HEK293T (cell line): ENCODE measurements at regions not wholly inside any gene's neighbourhood (a gene's known extent, or its start where the extent isn't known, plus 50 kb on each side); places are given as distances from the start of the nearest gene placed in this dataset.

Experiments
- CTCF ChIA-PET: fragments of 350-600 bp; formaldehyde crosslinking; extraction: SDS; loops from one replicate; lab custom pipeline; 2021; ENCODE audit warnings: antibody characterized with exemption, inconsistent platforms; lab: Yijun Ruan, JAX
- POLR2A ChIA-PET: fragments of 350-600 bp; formaldehyde crosslinking; extraction: SDS; loops from one replicate; lab custom pipeline; 2020; ENCODE audit warnings: antibody characterized with exemption, inconsistent platforms; lab: Yijun Ruan, JAX
- DNase-seq: peaks from one replicate; pipeline ENCODE4 v3.0.0; 2012; ENCODE audit warnings: mixed read lengths; ENCODE audit errors: extremely low spot score
- ARNT ChIP-seq: fragments of 450-650 bp; IDR thresholded peaks from 2 replicates; pipeline ENCODE4 v1.6.1; 2017; ENCODE audit warnings: mild to moderate bottlenecking
- BHLHE40 ChIP-seq: fragments of 450-650 bp; IDR thresholded peaks from 2 replicates; pipeline ENCODE4 v1.6.1; 2016; ENCODE audit warnings: mild to moderate bottlenecking, moderate library complexity, borderline replicate concordance
- CTBP1 ChIP-seq: fragments of 450-650 bp; IDR thresholded peaks from 2 replicates; pipeline ENCODE4 v1.6.1; 2016; ENCODE audit warnings: borderline replicate concordance
- ELF4 ChIP-seq: fragments of 450-650 bp; IDR thresholded peaks from 2 replicates; pipeline ENCODE4 v1.6.1; 2017; ENCODE audit warnings: antibody characterized with exemption
- FOXA1 ChIP-seq: fragments of 450-650 bp; IDR thresholded peaks from 2 replicates; pipeline ENCODE4 v1.6.1; 2016; ENCODE audit warnings: mild to moderate bottlenecking
- FOXK2 ChIP-seq: fragments of 450-650 bp; IDR thresholded peaks from 2 replicates; pipeline ENCODE4 v1.6.1; 2016; ENCODE audit warnings: mild to moderate bottlenecking
- FOXM1 ChIP-seq: fragments of 450-650 bp; IDR thresholded peaks from 2 replicates; pipeline ENCODE4 v1.6.1; 2017; ENCODE audit warnings: mild to moderate bottlenecking, borderline replicate concordance
- HDGF ChIP-seq: fragments of 450-650 bp; IDR thresholded peaks from 2 replicates; pipeline ENCODE4 v1.6.1; 2017; ENCODE audit warnings: antibody characterized with exemption, borderline replicate concordance
- L3MBTL2 ChIP-seq: fragments of 450-650 bp; conservative IDR thresholded peaks from 2 replicates; pipeline ENCODE4 v1.6.1; 2016; ENCODE audit warnings: mild to moderate bottlenecking
- LEF1 ChIP-seq: fragments of 450-650 bp; IDR thresholded peaks from 2 replicates; pipeline ENCODE4 v1.6.1; 2017; ENCODE audit warnings: mild to moderate bottlenecking, borderline replicate concordance
- NFRKB ChIP-seq: fragments of 450-650 bp; IDR thresholded peaks from 2 replicates; pipeline ENCODE4 v1.6.1; 2016; ENCODE audit warnings: mild to moderate bottlenecking, moderate library complexity
- SP1 ChIP-seq: fragments of 450-650 bp; IDR thresholded peaks from 2 replicates; pipeline ENCODE4 v1.6.1; 2017
- SUZ12 ChIP-seq: fragments of 450-650 bp; IDR thresholded peaks from 2 replicates; pipeline ENCODE4 v1.6.1; 2016; ENCODE audit warnings: mild to moderate bottlenecking
- TARDBP ChIP-seq: fragments of 450-650 bp; IDR thresholded peaks from 2 replicates; pipeline ENCODE4 v1.6.1; 2016
- ZNF384 ChIP-seq: fragments of 450-650 bp; IDR thresholded peaks from 2 replicates; pipeline ENCODE4 v1.6.1; 2016
- TF ChIP-seq, protein P1 (sequence below): fragments of 450-650 bp; IDR thresholded peaks from 2 replicates; pipeline ENCODE4 v1.6.1; 2016

DNA sequence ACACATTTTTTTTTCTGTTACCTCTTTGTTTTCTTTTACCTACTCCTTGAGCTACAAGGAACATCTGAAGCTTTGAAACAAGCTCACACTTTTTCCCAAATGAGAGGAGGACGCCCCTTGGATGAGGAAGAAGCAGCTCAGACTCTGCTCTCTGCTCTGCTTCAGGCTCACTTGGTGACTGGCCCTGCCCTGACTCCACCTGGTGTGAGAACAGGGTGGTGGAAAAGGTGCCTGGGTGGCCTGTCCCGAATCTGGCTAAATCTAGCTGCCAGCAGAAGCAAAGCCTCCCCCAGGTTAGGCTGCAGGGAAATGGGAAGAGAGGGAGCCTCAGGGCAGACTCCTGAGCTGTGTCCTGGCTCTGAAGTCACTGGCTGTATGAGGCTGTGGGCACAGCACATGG, 68.0 kb upstream of the CEACAM8 start:
- no peak for TF ChIP-seq NFRKB
- TF ChIP-seq LEF1 = no peak
- no peak for TF ChIP-seq L3MBTL2
- no peak for TF ChIP-seq TARDBP
- TF ChIP-seq FOXM1 = no peak
- TF ChIP-seq FOXA1 = no peak
- TF ChIP-seq FOXK2 = no peak
- TF ChIP-seq, protein P1, sequence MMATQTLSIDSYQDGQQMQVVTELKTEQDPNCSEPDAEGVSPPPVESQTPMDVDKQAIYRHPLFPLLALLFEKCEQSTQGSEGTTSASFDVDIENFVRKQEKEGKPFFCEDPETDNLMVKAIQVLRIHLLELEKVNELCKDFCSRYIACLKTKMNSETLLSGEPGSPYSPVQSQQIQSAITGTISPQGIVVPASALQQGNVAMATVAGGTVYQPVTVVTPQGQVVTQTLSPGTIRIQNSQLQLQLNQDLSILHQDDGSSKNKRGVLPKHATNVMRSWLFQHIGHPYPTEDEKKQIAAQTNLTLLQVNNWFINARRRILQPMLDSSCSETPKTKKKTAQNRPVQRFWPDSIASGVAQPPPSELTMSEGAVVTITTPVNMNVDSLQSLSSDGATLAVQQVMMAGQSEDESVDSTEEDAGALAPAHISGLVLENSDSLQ = no peak
- TF ChIP-seq ZNF384 = no peak
- no peak for TF ChIP-seq ARNT
- no peak for TF ChIP-seq SP1
- no peak for TF ChIP-seq HDGF
- no peak for TF ChIP-seq BHLHE40
- TF ChIP-seq SUZ12 = no peak
- TF ChIP-seq CTBP1 = no peak
- POLR2A ChIA-PET = no interaction called here
- no peak for DNase-seq
- CTCF ChIA-PET = no interaction called here

DNA sequence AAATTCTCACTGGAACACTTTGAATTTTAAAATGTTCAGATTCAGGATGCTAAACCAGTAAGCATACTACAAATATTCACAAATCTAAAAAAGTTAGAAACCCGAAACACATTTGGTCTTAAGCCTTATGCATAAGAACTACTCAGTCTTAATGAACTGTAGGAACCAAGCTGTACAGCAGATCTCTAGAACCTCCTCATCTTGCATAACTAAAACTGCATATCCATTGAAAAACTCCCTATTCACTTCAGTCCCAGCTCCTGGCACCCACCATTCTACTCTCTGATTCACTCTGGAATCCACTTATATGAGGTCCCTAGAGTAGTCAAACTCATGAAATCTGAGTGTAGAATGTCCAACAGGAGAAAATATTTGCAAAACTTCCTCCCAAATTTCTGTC, 65.6 kb upstream of the CEACAM8 start:
- ChIA-PET CTCF (no interaction called here), POLR2A (no interaction called here)
- DNase-seq = no peak
- TF ChIP-seq FOXM1 (no peak), FOXK2 (no peak), ARNT (no peak), SUZ12 (no peak), SP1 (no peak), ELF4 (no peak), FOXA1 (no peak)

DNA sequence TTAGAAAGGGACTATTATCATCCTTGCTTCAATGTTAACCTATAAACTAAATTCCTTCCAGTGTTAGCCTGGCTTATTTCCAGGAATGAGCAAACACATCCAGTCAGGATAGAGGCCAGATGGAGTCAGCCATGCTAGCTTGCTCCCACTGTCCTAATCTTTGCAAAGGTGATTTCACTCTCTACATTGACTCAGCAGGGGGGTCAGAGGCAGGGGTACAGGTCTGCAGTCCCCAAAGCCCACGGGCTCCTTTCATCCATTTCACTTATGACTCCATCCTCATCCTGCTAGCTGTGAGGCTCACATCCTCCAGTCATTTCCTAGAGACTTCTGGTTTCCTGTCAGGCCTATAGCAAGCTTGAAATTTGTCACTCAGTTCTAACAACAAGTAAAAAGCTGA, 63.4 kb upstream of the CEACAM8 start:
- no peak for DNase-seq
- ChIA-PET CTCF (no interaction called here), POLR2A (no interaction called here)
- TF ChIP-seq SUZ12 (no peak), TARDBP (no peak), LEF1 (no peak), CTBP1 (no peak), FOXM1 (no peak), HDGF (no peak), ZNF384 (no peak)
- TF ChIP-seq, protein P1 = no peak

DNA sequence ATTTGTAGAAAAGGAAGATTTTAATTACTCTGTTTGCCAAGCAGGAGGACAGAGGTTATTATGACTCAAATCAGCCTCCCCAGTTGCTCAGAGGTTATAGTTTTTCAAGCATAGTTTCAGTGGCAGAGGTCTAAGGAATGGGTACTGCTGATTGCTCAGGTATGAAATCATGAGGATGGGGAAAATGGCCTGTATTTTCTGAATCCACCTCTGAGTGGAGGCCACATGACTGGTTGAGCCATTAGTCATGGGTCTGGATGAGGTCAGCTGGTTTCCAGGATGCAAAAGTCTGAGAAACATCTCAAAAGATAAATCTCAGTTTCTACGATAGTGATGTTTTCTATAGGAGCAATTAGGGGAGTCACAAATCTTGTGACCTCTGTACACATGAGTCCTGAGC, 62.8 kb upstream of the CEACAM8 start:
- DNase-seq = no peak
- TF ChIP-seq FOXA1 = no peak
- TF ChIP-seq CTBP1 = no peak
- no peak for TF ChIP-seq FOXK2
- TF ChIP-seq L3MBTL2 = no peak
- no peak for TF ChIP-seq FOXM1
- TF ChIP-seq, protein P1 = no peak
- no peak for TF ChIP-seq NFRKB
- ChIA-PET POLR2A (no interaction called here), CTCF (no interaction called here)

DNA sequence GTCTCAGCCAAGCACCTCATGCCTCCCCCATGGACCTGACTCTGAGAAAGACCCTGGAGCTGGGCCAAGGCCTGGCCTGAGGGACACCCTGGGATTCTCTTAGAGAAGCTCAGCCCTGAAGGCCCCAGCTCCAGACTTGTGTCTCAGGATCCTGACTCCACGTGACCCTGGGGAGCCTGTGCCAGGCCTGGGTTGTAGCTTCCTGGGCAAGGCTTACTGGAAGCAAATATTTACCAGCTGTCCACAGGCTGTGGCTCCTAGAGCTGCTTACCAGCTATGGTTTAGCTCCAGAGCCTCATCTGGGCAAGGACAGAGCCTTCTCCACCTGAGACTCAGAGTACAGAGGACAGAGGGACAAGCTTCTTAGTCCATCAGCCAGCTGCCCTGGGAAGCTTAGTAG, 61.0 kb upstream of the CEACAM8 start:
- TF ChIP-seq L3MBTL2 (no peak), FOXK2 (no peak), HDGF (no peak), NFRKB (no peak), TARDBP (no peak), CTBP1 (no peak), SP1 (no peak), SUZ12 (no peak), ARNT (no peak), BHLHE40 (no peak), LEF1 (no peak)
- no peak for DNase-seq
- ChIA-PET CTCF (interaction anchor here (0.7 kb wide), 1 partner anchor 86 kb away, joined by 3 read pairs; no protein-coding TSS in a partner anchor), POLR2A (no interaction called here)

DNA sequence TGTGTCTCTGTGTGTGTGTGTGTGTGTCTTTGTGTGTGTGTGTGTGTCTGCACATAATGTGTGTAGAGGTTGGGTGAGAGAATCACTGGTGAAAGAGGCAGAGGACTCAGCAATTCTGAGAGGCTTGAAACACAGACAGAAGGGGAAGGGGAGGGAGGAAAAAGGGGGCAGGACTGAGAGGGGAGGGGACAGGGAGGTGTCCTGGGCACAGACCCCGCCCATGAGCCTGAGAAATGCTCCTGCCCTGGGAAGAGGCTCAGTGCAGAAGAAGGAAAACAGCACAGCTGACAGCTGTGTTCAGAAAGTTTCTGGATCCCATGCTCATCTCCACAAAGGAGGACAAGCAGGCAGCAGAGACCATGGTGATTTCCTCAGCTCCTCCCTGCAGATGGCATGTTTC, 59.1 kb upstream of the CEACAM8 start:
- POLR2A ChIA-PET = no interaction called here
- CTCF ChIA-PET = no interaction called here
- DNase-seq = no peak
- TF ChIP-seq FOXK2 (no peak), ELF4 (no peak), FOXA1 (no peak), ZNF384 (no peak), BHLHE40 (no peak), TARDBP (no peak), SP1 (no peak), SUZ12 (no peak), CTBP1 (no peak), NFRKB (no peak), L3MBTL2 (no peak), ARNT (no peak), FOXM1 (no peak), HDGF (no peak), LEF1 (no peak)
- TF ChIP-seq, protein P1 = no peak
